SK-N-SH treated with all-trans-retinoic acid at 6 μM for 48 hours (cell line): ENCODE measurements at regions not wholly inside any gene's neighbourhood (a gene's known extent, or its start where the extent isn't known, plus 50 kb on each side); places are given as distances from the start of the nearest gene placed in this dataset.

ENCODE experiments used
- CREB5 ChIP-seq: fragments of 250-450 bp; sonication (Bioruptor Pico); IDR thresholded peaks from 2 replicates; pipeline ENCODE4 v1.5.1; 2020; ENCODE audit warnings: low read depth, mild to moderate bottlenecking, moderate library complexity
- ISL1 ChIP-seq: fragments of 250-450 bp; sonication (Bioruptor Pico); IDR thresholded peaks from 2 replicates; pipeline ENCODE4 v2.1.2; 2022; ENCODE audit warnings: mild to moderate bottlenecking, moderate library complexity
- OSR1 ChIP-seq: fragments of 250-450 bp; sonication (Bioruptor Pico); IDR thresholded peaks from 2 replicates; pipeline ENCODE4 v1.8.0; 2022; ENCODE audit warnings: moderate library complexity, mild to moderate bottlenecking, inconsistent platforms
- PATZ1 ChIP-seq: fragments of 250-450 bp; sonication (Bioruptor Pico); IDR thresholded peaks from 2 replicates; pipeline ENCODE4 v1.8.0; 2020; ENCODE audit warnings: mild to moderate bottlenecking, moderate library complexity, borderline replicate concordance
- PPARA ChIP-seq: fragments of 250-450 bp; sonication (Bioruptor Pico); IDR thresholded peaks from 2 replicates; pipeline ENCODE4 v1.5.0; 2020; ENCODE audit warnings: mild to moderate bottlenecking, borderline replicate concordance
- SNAI2 ChIP-seq: fragments of 250-450 bp; sonication (Bioruptor Pico); IDR thresholded peaks from 2 replicates; pipeline ENCODE4 v1.5.0; 2020; ENCODE audit warnings: mild to moderate bottlenecking, moderate library complexity
- TOX ChIP-seq: fragments of 250-450 bp; sonication (Bioruptor Pico); IDR thresholded peaks from 2 replicates; pipeline ENCODE4 v1.8.0; 2021; ENCODE audit warnings: mild to moderate bottlenecking, moderate library complexity, borderline replicate concordance
- TSHZ2 ChIP-seq: fragments of 250-450 bp; sonication (Bioruptor Pico); IDR thresholded peaks from 2 replicates; pipeline ENCODE4 v1.5.0; 2020; ENCODE audit warnings: mild to moderate bottlenecking, moderate library complexity
- ZC3H10 ChIP-seq: fragments of 250-450 bp; sonication (Bioruptor Pico); IDR thresholded peaks from 2 replicates; pipeline ENCODE4 v1.5.1; 2021; ENCODE audit warnings: mild to moderate bottlenecking, moderate library complexity
- ZFP3 ChIP-seq: fragments of 250-450 bp; sonication (Bioruptor Pico); IDR thresholded peaks from 2 replicates; pipeline ENCODE4 v1.5.0; 2020; ENCODE audit warnings: mild to moderate bottlenecking, moderate library complexity
- TF ChIP-seq, protein P1 (sequence below): fragments of 250-450 bp; sonication (Bioruptor Pico); IDR thresholded peaks from 2 replicates; pipeline ENCODE4 v1.5.1; 2021; ENCODE audit warnings: mild to moderate bottlenecking, moderate library complexity

- no peak for TF ChIP-seq PATZ1 (CRISPR knock-in tag)
- TF ChIP-seq ZFP3 (CRISPR knock-in tag): no peak
- TF ChIP-seq ZC3H10 (CRISPR knock-in tag): no peak
- TF ChIP-seq OSR1: no peak
- no peak for TF ChIP-seq CREB5 (CRISPR knock-in tag)
- TF ChIP-seq PPARA (CRISPR knock-in tag): no peak
- TF ChIP-seq, protein P1, sequence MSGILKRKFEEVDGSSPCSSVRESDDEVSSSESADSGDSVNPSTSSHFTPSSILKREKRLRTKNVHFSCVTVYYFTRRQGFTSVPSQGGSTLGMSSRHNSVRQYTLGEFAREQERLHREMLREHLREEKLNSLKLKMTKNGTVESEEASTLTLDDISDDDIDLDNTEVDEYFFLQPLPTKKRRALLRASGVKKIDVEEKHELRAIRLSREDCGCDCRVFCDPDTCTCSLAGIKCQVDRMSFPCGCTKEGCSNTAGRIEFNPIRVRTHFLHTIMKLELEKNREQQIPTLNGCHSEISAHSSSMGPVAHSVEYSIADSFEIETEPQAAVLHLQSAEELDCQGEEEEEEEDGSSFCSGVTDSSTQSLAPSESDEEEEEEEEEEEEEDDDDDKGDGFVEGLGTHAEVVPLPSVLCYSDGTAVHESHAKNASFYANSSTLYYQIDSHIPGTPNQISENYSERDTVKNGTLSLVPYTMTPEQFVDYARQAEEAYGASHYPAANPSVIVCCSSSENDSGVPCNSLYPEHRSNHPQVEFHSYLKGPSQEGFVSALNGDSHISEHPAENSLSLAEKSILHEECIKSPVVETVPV (CRISPR knock-in tag): no peak
- TF ChIP-seq SNAI2 (CRISPR knock-in tag): no peak
- no peak for TF ChIP-seq TOX (CRISPR knock-in tag)
- no peak for TF ChIP-seq TSHZ2 (CRISPR knock-in tag)
- TF ChIP-seq ISL1 (CRISPR knock-in tag): no peak
Observed at GRCh38 chr6:81630719-81631118, 121.8 kb downstream of the TENT5A start.
